Gastrocnemius medialis (tissue), 4 donors: ENCODE measurements at regions not wholly inside any gene's neighbourhood (a gene's known extent, or its start where the extent isn't known, plus 50 kb on each side); places are given as distances from the start of the nearest gene placed in this dataset.
"Not testable (repeated sequence)": the region's sequence is repeated elsewhere in the genome, so short reads cannot be mapped to it uniquely, and the experiment has no call there.

Experiments used
- ATAC-seq, 2 donors: fragments of 150-250 bp; one replicate each; pipeline ENCODE4 v1.9.1; 2016
- DNase-seq, 2 donors: peaks; one replicate each; pipeline ENCODE4 v3.0.0-alpha.2; 2019
- H3K27ac ChIP-seq, 4 donors: fragments of 200-600 bp; sonication (generic); 1 replicate in 1 of 4; 2 replicates in 3 of 4; pipeline ENCODE4 v1.5.1; 2016 to 2018; ENCODE audit warnings: mild to moderate bottlenecking in 2 of 4, moderate library complexity in 1 of 4
- H3K27me3 ChIP-seq, 3 donors: fragments of 200-600 bp; sonication (generic) in 2 of 3; 1 replicate in 1 of 3; 2 replicates in 2 of 3; pipeline versions ENCODE4 v1.5.1 to v1.6.0; 2016 to 2019; ENCODE audit warnings: mild to moderate bottlenecking in 1 of 3, moderate library complexity in 1 of 3
- H3K36me3 ChIP-seq, 2 donors: fragments of 200-600 bp; sonication (generic) in 1 of 2; one replicate each; pipeline ENCODE4 v1.5.1; 2017 to 2018
- H3K4me1 ChIP-seq, 2 donors: fragments of 200-600 bp; sonication (generic) in 1 of 2; one replicate each; pipeline ENCODE4 v1.5.1; 2016 to 2017; ENCODE audit warnings: mild to moderate bottlenecking in 2 of 2
- H3K4me3 ChIP-seq, 4 donors: fragments of 200-600 bp; sonication (generic) in 3 of 4; 1 replicate in 1 of 4; 2 replicates in 3 of 4; pipeline ENCODE4 v1.5.1; 2016 to 2019; ENCODE audit warnings: mild to moderate bottlenecking in 2 of 4
- H3K9me3 ChIP-seq, 3 donors: fragments of 200-600 bp; sonication (generic) in 2 of 3; 1 replicate in 1 of 3; 2 replicates in 2 of 3; pipeline ENCODE4 v1.5.1; 2016 to 2019
- in situ Hi-C, 4 donors: fragments of 200-750 bp; cut with MboI; loops; one replicate each; pipeline versions ENCODE4 v1.15.0 to v1.8.0; 2017; ENCODE audit warnings: low sequenced_read_pairs in 4 of 4
- intact Hi-C: fragments of 100-400 bp; cut with DNase I; formaldehyde crosslinking; loops from one replicate; pipeline ENCODE4 v1.15.1; 2023; ENCODE audit warnings: low total_unique reads

DNA sequence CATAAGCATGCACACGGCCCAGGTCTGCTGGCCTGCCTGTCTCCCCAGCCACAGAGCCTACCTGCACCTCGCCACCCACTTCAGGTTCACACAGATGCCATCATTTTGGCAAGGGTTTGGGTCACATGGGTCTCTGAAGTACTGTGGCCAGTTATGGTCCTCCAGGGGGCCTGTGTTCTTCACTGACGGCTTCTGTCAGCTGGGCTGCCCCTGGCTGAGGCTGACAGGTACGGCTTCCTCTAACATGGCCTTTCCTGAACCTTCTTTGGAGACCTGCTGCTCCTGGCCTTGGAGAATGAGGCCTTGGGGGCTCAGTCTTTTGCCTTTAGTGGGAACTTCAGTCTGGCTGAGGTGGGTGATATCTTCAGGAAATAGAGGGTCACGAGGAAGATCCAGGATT lies 835.9 kb downstream of the SPATA31A1 start:
- intact Hi-C loops, H3K27ac ChIP-seq, DNase-seq, ATAC-seq, H3K36me3 ChIP-seq, H3K27me3 ChIP-seq, H3K4me3 ChIP-seq, H3K9me3 ChIP-seq, H3K4me1 ChIP-seq, in situ Hi-C loops: not testable (repeated sequence)

DNA sequence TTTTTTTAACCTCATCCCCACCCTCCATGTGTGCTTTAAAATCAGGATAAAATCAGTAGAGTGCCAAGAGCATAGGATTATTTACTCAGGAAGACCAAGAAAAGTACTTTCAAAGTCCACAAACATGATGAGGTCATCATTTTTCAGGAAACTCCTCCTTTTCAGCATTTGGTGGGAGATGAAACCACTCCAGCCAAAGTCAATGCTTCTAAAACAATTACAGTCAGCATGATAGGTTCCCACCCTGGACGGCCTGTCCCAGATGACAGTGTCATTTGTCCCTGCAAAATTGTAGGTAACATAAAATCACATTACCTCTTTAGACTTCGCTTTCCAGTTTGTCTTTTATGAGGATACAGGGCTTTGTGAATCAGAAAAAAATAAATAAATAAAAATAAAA lies 836.7 kb downstream of the SPATA31A1 start:
- in situ Hi-C loops, H3K27ac ChIP-seq, H3K27me3 ChIP-seq, H3K4me3 ChIP-seq, intact Hi-C loops, DNase-seq, ATAC-seq, H3K36me3 ChIP-seq, H3K4me1 ChIP-seq, H3K9me3 ChIP-seq: not testable (repeated sequence)

DNA sequence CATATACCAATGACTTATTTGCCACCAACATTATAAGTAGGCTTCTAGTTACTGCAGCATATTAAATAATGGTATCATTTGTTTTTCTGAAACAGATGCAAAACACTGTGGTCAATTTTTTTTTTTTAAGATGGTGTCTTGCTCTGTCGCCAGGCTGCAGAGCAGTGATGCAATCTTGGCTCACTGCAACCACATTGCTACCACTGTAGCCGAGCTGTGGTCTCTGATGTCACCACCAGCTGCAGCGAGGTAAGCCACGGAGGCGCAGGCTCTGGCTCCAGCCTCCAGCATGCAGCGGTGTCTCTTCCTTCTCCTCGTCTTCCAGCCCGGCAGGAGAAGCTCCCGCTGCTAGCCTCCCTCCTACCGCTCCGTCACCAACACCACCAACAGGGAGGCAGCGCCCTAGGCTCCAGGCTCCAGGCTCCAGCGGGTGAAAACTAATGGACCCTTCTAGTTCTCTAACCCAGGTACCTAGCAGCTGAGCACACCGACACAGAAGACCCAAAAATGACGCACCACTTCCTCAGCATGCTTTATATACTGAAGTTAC lies 840.8 kb downstream of the SPATA31A1 start:
- H3K27me3 ChIP-seq, H3K4me3 ChIP-seq, H3K36me3 ChIP-seq, in situ Hi-C loops, intact Hi-C loops, DNase-seq, H3K27ac ChIP-seq, ATAC-seq, H3K9me3 ChIP-seq, H3K4me1 ChIP-seq: not testable (repeated sequence)

DNA sequence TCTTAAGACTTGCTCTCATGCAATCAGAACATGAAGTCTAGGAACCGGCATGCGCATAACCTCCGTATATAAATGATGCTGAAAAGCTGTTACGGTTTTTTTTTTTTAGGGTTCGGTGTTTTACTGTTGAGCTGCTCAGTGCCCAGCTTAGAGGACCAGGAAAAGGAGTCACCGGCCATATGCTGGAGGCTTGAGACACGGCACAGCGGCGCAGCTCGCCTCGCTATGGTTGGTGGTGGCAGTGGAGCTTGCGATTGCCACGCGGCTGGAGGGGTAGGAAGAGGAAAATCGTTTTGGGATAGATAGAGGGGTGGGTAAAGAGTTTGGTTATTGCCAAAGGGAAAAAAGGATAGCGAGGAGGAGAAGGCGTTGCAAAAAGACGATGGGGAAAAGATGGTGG lies 841.3 kb downstream of the SPATA31A1 start:
- H3K27ac ChIP-seq, DNase-seq, intact Hi-C loops: not testable (repeated sequence)

DNA sequence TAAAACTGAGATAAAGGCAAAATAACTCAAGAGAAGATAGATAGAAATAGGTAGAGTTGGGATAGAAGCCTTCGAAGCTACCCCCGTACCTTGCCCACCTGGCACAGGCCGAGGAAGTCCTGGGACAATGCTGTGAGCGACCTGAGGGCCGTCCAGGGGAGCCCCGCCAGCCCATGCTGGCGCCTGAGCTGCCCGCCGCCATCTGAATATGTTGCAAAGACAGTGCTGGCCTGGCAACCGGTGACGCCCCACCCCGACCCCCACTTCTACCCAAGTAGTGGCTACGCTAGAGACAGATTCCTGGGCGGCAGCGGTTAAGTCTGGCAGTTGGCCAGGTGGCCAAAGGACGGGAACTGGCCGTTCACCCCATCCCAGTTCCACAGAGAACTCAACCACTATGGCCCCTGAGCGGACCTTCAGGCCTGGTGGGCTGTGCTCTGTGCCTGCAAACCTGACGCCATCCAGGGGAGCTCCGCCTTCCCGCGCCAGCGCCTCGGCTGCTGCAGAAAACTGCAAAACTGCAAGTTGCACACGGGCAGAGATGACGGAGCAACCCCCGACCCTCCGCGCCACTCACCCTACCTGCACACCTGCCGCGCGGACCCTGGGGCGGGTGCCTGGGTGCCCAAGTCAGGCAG lies 866.2 kb downstream of the SPATA31A1 start:
- H3K9me3 ChIP-seq, H3K4me1 ChIP-seq, H3K36me3 ChIP-seq, intact Hi-C loops, in situ Hi-C loops, H3K27ac ChIP-seq, DNase-seq, ATAC-seq, H3K4me3 ChIP-seq, H3K27me3 ChIP-seq: not testable (repeated sequence)

More for the DNA sequence above, 841.3 kb downstream of the SPATA31A1 start:
- H3K27me3 ChIP-seq, H3K9me3 ChIP-seq, H3K4me3 ChIP-seq, ATAC-seq, H3K36me3 ChIP-seq, in situ Hi-C loops, H3K4me1 ChIP-seq: not testable (repeated sequence)

DNA sequence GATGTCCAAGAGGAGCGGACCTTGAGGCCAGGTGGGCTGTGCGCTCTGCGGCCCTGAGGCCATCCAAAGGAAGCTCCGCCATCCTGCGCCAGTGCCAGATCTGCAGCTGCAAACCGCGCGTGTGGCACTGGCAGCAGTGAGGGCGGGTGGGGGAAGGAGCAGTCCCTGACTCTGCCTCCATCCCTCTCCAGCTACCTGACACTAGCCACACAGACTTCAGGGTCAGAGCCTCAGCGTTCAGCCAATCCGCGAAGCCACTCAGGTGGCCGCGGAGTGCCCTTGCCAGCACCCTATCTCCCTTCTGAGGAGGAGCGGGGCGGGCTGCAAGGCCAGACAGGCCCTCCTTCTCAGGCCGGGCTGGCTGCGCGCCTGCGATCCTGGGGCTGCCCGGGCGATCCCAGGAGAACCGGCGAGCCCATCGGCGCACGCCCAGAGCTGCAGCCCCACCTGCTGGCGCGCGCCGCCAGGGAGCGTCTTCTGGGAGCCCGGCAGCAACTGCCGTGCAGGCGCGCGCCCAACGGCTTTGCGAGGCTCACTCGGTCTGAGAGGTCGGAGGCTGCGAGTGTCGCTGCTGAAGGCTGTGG lies 867.2 kb downstream of the SPATA31A1 start:
- H3K4me1 ChIP-seq, intact Hi-C loops, H3K4me3 ChIP-seq, DNase-seq, H3K27ac ChIP-seq, in situ Hi-C loops, H3K27me3 ChIP-seq, H3K9me3 ChIP-seq, ATAC-seq, H3K36me3 ChIP-seq: not testable (repeated sequence)

DNA sequence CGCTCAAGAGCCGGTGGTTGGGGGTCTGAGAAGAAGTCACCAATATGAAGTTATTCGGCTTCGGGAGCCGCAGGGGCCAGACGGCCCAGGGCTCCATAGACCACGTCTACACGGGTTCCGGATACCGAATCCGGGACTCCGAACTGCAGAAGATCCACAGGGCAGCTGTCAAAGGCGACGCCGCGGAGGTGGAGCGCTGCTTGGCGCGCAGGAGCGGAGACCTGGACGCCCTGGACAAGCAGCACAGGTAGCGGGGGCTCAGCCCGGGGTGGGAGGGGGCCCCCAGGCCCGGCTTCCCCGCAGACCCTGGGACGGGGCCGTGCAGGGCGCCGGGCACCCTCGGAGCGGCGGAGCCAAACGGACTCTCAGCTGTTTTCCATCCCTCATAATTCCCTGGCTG lies 867.9 kb downstream of the SPATA31A1 start:
- H3K4me1 ChIP-seq, intact Hi-C loops, H3K27ac ChIP-seq, H3K36me3 ChIP-seq, H3K9me3 ChIP-seq, in situ Hi-C loops, ATAC-seq, DNase-seq, H3K27me3 ChIP-seq: not testable (repeated sequence)
- H3K4me3 ChIP-seq: peak overlapping the region in 1 of 4 donors; percentile 25
